Sigmoid colon (tissue), 6 donors: ENCODE measurements at regions not wholly inside any gene's neighbourhood (a gene's known extent, or its start where the extent isn't known, plus 50 kb on each side); places are given as distances from the start of the nearest gene placed in this dataset.

Experiments used
- DNase-seq: peaks from one replicate; pipeline ENCODE4 v3.0.0-alpha.2; 2019
- H3K27ac ChIP-seq, 4 donors: fragments of 200-600 bp; sonication (generic); one replicate each; pipeline ENCODE4 v1.5.1; 2016 to 2019; ENCODE audit warnings: mild to moderate bottlenecking in 1 of 4
- H3K27me3 ChIP-seq, 3 donors: fragments of 200-600 bp; sonication (generic); one replicate each; pipeline ENCODE4 v1.5.1; 2019; ENCODE audit warnings: mild to moderate bottlenecking in 1 of 3
- H3K36me3 ChIP-seq, 4 donors: fragments of 200-600 bp; sonication (generic); one replicate each; pipeline ENCODE4 v1.5.1; 2016 to 2019
- H3K4me1 ChIP-seq, 4 donors: fragments of 200-600 bp; sonication (generic); one replicate each; pipeline ENCODE4 v1.5.1; 2017 to 2019
- H3K4me3 ChIP-seq, 4 donors: fragments of 200-600 bp; sonication (generic); one replicate each; pipeline ENCODE4 v1.5.1; 2017 to 2019; ENCODE audit warnings: mild to moderate bottlenecking in 2 of 4, moderate library complexity in 1 of 4
- H3K9me3 ChIP-seq, 4 donors: fragments of 200-600 bp in 3 of 4; sonication (generic) in 3 of 4; one replicate each; pipeline versions ENCODE4 v1.5.1 to v1.6.1; 2013 to 2019
- CTCF ChIP-seq, 4 experiments: fragments of 450-650 bp in 3 of 4; fragments of 200-600 bp in 1 of 4; IDR thresholded peaks; one replicate each; pipeline ENCODE4 v1.5.1; 2016 to 2019; ENCODE audit warnings: antibody characterized with exemption in 4 of 4, mild to moderate bottlenecking in 3 of 4, moderate library complexity in 2 of 4
- EP300 ChIP-seq, 4 donors: sonication (generic); formaldehyde crosslinking; IDR thresholded peaks; one replicate each; pipeline ENCODE4 v1.6.1; 2017; ENCODE audit warnings: antibody characterized with exemption in 4 of 4
- POLR2A ChIP-seq, 2 donors: fragments of 450-650 bp; IDR thresholded peaks; one replicate each; pipeline ENCODE4 v1.6.1; 2016; ENCODE audit warnings: antibody characterized with exemption in 2 of 2, mild to moderate bottlenecking in 2 of 2, moderate library complexity in 2 of 2
- POLR2AphosphoS5 ChIP-seq, 4 donors: sonication (generic); formaldehyde crosslinking; IDR thresholded peaks; one replicate each; pipeline ENCODE4 v1.6.1; 2017; ENCODE audit warnings: antibody characterized with exemption in 4 of 4
- whole genome bisulfite sequencing, 2 donors: extraction: QIAGEN DNeasy Blood & Tissue Kit; methylation state at CpG; one replicate each; pipeline ENCODE4 v1.1.7; 2013; 5-methylcytosine and 5-hydroxymethylcytosine counted together
- intact Hi-C: fragments of 100-400 bp; cut with DNase I; formaldehyde crosslinking; loops from one replicate; pipeline ENCODE4 v1.15.1; 2023
- donor health status: healthy with polysubstance abuse.
- donor health status: healthy.

- H3K27me3 ChIP-seq, result no peaks in the 10 kb centered on the region
- no peak overlapping the region for H3K4me3 ChIP-seq
- no peak for TF ChIP-seq EP300 (IDR thresholded peaks at IDR 0.05)
- H3K27ac ChIP-seq, result no peak overlapping the region
- no peaks in the 10 kb centered on the region for H3K36me3 ChIP-seq
- WGBS, 2 donors, result 60 to 75% methylated on average over 5 of the region's 5 CpGs
- no peaks in the 10 kb centered on the region for H3K4me1 ChIP-seq
- DNase-seq, result no peak
- intact Hi-C loops, result no loop called here
- H3K9me3 ChIP-seq, result no peaks in the 10 kb centered on the region
These were observed 368.6 kb upstream of the TENM3 start for GRCh38 chr4:181874602-181875001.

GRCh38 chr4:181877329-181877848, 365.8 kb upstream of the TENM3 start:
- no peak for DNase-seq
- Histone ChIP-seq H3K36me3 (no peaks in the 10 kb centered on the region), H3K9me3 (no peaks in the 10 kb centered on the region), H3K27ac (no peak overlapping the region), H3K4me3 (no peak overlapping the region), H3K27me3 (no peaks in the 10 kb centered on the region), H3K4me1 (no peaks in the 10 kb centered on the region)
- intact Hi-C loops, result no loop called here
- TF ChIP-seq POLR2A (IDR thresholded peaks at IDR 0.05) (no peak), CTCF (IDR thresholded peaks at IDR 0.05) (no peak), EP300 (IDR thresholded peaks at IDR 0.05) (no peak), POLR2AphosphoS5 (IDR thresholded peaks at IDR 0.05) (no peak)
- WGBS, 2 donors, result 37 to 61% methylated on average over 1 of the region's 1 CpG

- Histone ChIP-seq H3K36me3 (no peaks in the 10 kb centered on the region), H3K27me3 (no peaks in the 10 kb centered on the region), H3K4me3 (no peak overlapping the region), H3K27ac (no peak overlapping the region), H3K4me1 (no peaks in the 10 kb centered on the region), H3K9me3 (no peaks in the 10 kb centered on the region)
- 66 to 87% methylated on average over 1 of the region's 1 CpG for WGBS, 2 donors
- DNase-seq, result no peak
- TF ChIP-seq CTCF (IDR thresholded peaks at IDR 0.05) (no peak), POLR2AphosphoS5 (IDR thresholded peaks at IDR 0.05) (no peak), POLR2A (IDR thresholded peaks at IDR 0.05) (no peak), EP300 (IDR thresholded peaks at IDR 0.05) (no peak)
- intact Hi-C loops, result no loop called here
These were observed 353.2 kb upstream of the TENM3 start for GRCh38 chr4:181890031-181890430.

GRCh38 chr4:181890911-181891310, 352.3 kb upstream of the TENM3 start:
- H3K9me3 ChIP-seq, result no peaks in the 10 kb centered on the region
- no peak for DNase-seq
- TF ChIP-seq CTCF (IDR thresholded peaks at IDR 0.05) (no peak), POLR2AphosphoS5 (IDR thresholded peaks at IDR 0.05) (no peak)
- H3K36me3 ChIP-seq, result no peaks in the 10 kb centered on the region
- no peaks in the 10 kb centered on the region for H3K27me3 ChIP-seq
- H3K4me1 ChIP-seq, result no peaks in the 10 kb centered on the region
- H3K27ac ChIP-seq, result no peak overlapping the region
- WGBS, 2 donors, result 42 to 56% methylated on average over 2 of the region's 2 CpGs
- intact Hi-C loops, result no loop called here
- no peak overlapping the region for H3K4me3 ChIP-seq

GRCh38 chr4:181896614-181897013, 346.6 kb upstream of the TENM3 start:
- Histone ChIP-seq H3K27me3 (no peaks in the 10 kb centered on the region), H3K4me3 (no peak overlapping the region), H3K4me1 (no peaks in the 10 kb centered on the region), H3K9me3 (no peaks in the 10 kb centered on the region), H3K27ac (no peak overlapping the region), H3K36me3 (no peaks in the 10 kb centered on the region)
- TF ChIP-seq EP300 (IDR thresholded peaks at IDR 0.05) (no peak), POLR2AphosphoS5 (IDR thresholded peaks at IDR 0.05) (no peak), POLR2A (IDR thresholded peaks at IDR 0.05) (no peak), CTCF (IDR thresholded peaks at IDR 0.05) (no peak)
- whole genome bisulfite sequencing, 2 donors, result 74 to 76% methylated on average over 5 of the region's 5 CpGs
- intact Hi-C loops, result no loop called here
- DNase-seq, result no peak
